HCT116 (cell line): ENCODE measurements at regions not wholly inside any gene's neighbourhood (a gene's known extent, or its start where the extent isn't known, plus 50 kb on each side); places are given as distances from the start of the nearest gene placed in this dataset.

Experiments used
- ATAC-seq: fragments of 200-7000 bp; cut with Tn5 transposase; 2 replicates; pipeline ENCODE4 v1.9.1; 2020; ENCODE audit warnings: mild to moderate bottlenecking, moderate library complexity
- BruUV-seq: library from RNA; stranded (reverse); fragments of 400-500 nt; replicated peaks from 2 replicates; lab custom pipeline; 2021; lab: Mats Ljungman, UMichigan
- CTCF ChIA-PET: fragments of 300-600 bp; sonication (Branson Sonifier 250); formaldehyde crosslinking; loops from one replicate; lab custom pipeline; 2021; ENCODE audit warnings: antibody characterized with exemption; lab: Charles Lee
- POLR2A ChIA-PET: fragments of 300-600, 350-600 bp; sonication (Branson Sonifier 250); formaldehyde crosslinking; loops from one replicate; lab custom pipeline; 2021; ENCODE audit warnings: antibody characterized with exemption; lab: Charles Lee
- RAD21 ChIA-PET, 2 experiments: fragments of 300-600 bp; sonication (Branson Sonifier 250); formaldehyde crosslinking; loops; one replicate each; lab custom pipeline; 2023; ENCODE audit warnings: low total read pairs in 2 of 2; ENCODE audit not compliant: uncharacterized antibody in 2 of 2, unreplicated experiment in 2 of 2, low non-redundant PET in 1 of 2; lab: Charles Lee
- DNase-seq: peaks from one replicate; pipeline ENCODE4 v3.0.0-alpha.2; 2010; ENCODE audit warnings: low read depth, low spot score
- H2AFZ ChIP-seq: fragments of 200-600 bp; shearing (Covaris generic), sonication (generic); 2 replicates; pipeline ENCODE4 v1.6.1; 2017; ENCODE audit warnings: low read depth, mixed run types, mixed read lengths, antibody characterized with exemption, low read length; ENCODE audit not compliant: poor library complexity, severe bottlenecking
- H3K27ac ChIP-seq: 2 replicates; pipeline ENCODE4 v1.5.1; 2012; ENCODE audit warnings: low read depth, low read length
- H3K27me3 ChIP-seq: fragments of 200-600 bp; sonication (generic); 2 replicates; pipeline ENCODE4 v1.6.1; 2016; ENCODE audit warnings: mixed run types, low read length, mixed read lengths; ENCODE audit not compliant: insufficient read depth
- H3K36me3 ChIP-seq, 2 experiments: fragments of 200-500 bp in 1 of 2; fragments of 200-600 bp in 1 of 2; sonication (Bioruptor generic) in 1 of 2; sonication (generic) in 1 of 2; 2 replicates each; pipeline versions ENCODE4 v1.5.1 to v1.6.1; 2014 to 2016; ENCODE audit warnings: low read length in 2 of 2, inconsistent platforms in 1 of 2, mixed read lengths in 1 of 2, mixed run types in 1 of 2; ENCODE audit not compliant: insufficient read depth in 2 of 2, control insufficient read depth in 1 of 2
- H3K4me1 ChIP-seq, 2 experiments: fragments of 200-600 bp in 1 of 2; sonication (generic) in 1 of 2; 2 replicates each; pipeline versions ENCODE4 v1.5.1 to v1.6.1; 2012 to 2017; ENCODE audit warnings: low read length in 2 of 2, inconsistent platforms in 1 of 2, mild to moderate bottlenecking in 1 of 2, mixed read lengths in 1 of 2, mixed run types in 1 of 2, moderate library complexity in 1 of 2; ENCODE audit not compliant: insufficient read depth in 2 of 2, control insufficient read depth in 1 of 2
- H3K4me2 ChIP-seq: fragments of 200-600 bp; sonication (generic); 2 replicates; pipeline ENCODE4 v1.6.1; 2017; ENCODE audit warnings: mixed run types, low read length, mixed read lengths
- H3K4me3 ChIP-seq, 2 experiments: fragments of 200-600 bp in 1 of 2; sonication (generic) in 1 of 2; replicated peaks in 1 of 2; 2 replicates each; pipeline ENCODE4 v1.5.1; 2011 to 2016; ENCODE audit warnings: low read length in 2 of 2, control low read depth in 1 of 2, low read depth in 1 of 2, mild to moderate bottlenecking in 1 of 2, mixed read lengths in 1 of 2, mixed run types in 1 of 2
- H3K79me2 ChIP-seq: fragments of 200-600 bp; sonication (generic); 2 replicates; pipeline ENCODE4 v1.6.1; 2017; ENCODE audit warnings: mild to moderate bottlenecking, mixed run types, low read length, moderate library complexity, mixed read lengths; ENCODE audit not compliant: insufficient read depth
- H3K9ac ChIP-seq: fragments of 200-600 bp; sonication (generic); 2 replicates; pipeline ENCODE4 v1.6.1; 2016; ENCODE audit warnings: low read length, mixed read lengths
- H3K9me2 ChIP-seq: fragments of 200-600 bp; sonication (generic), shearing (Covaris generic); 2 replicates; pipeline ENCODE4 v1.6.1; 2017; ENCODE audit warnings: mixed run types, mild to moderate bottlenecking, moderate library complexity; ENCODE audit not compliant: insufficient read depth
- H3K9me3 ChIP-seq, 2 experiments: fragments of 200-500 bp in 1 of 2; fragments of 200-600 bp in 1 of 2; sonication (Bioruptor generic) in 1 of 2; sonication (generic) in 1 of 2; 2 replicates each; pipeline ENCODE4 v1.6.1; 2014 to 2017; ENCODE audit warnings: low read length in 2 of 2, mixed read lengths in 2 of 2, inconsistent platforms in 1 of 2, low read depth in 1 of 2, mild to moderate bottlenecking in 1 of 2, mixed run types in 1 of 2, moderate library complexity in 1 of 2; ENCODE audit not compliant: control insufficient read depth in 1 of 2, insufficient read depth in 1 of 2
- H4K20me1 ChIP-seq: fragments of 200-600 bp; sonication (generic), shearing (Covaris generic); 2 replicates; pipeline ENCODE4 v1.6.1; 2017; ENCODE audit warnings: mixed run types, mild to moderate bottlenecking, moderate library complexity; ENCODE audit not compliant: insufficient read depth
- CBX3 ChIP-seq: IDR thresholded peaks from 2 replicates; pipeline ENCODE4 v1.6.1; 2012; ENCODE audit warnings: low read depth
- CEBPB ChIP-seq: IDR thresholded peaks from 2 replicates; pipeline ENCODE4 v1.6.1; 2012; ENCODE audit warnings: low read depth
- ELF1 ChIP-seq: IDR thresholded peaks from 2 replicates; pipeline ENCODE4 v1.6.1; 2012; ENCODE audit warnings: low read depth, borderline replicate concordance
- EZH2 ChIP-seq: fragments of 200-600 bp; sonication (generic); IDR thresholded peaks from 2 replicates; pipeline ENCODE4 v1.6.1; 2017; ENCODE audit warnings: antibody characterized with exemption, mixed run types
- EZH2phosphoT487 ChIP-seq: fragments of 200-600 bp; IDR thresholded peaks from 2 replicates; pipeline ENCODE4 v1.6.1; 2018; ENCODE audit warnings: antibody characterized with exemption, borderline replicate concordance
- FOSL1 ChIP-seq: IDR thresholded peaks from 2 replicates; pipeline ENCODE4 v1.6.1; 2012; ENCODE audit warnings: low read depth
- JUND ChIP-seq: IDR thresholded peaks from 2 replicates; pipeline ENCODE4 v1.6.1; 2012
- POLR2A ChIP-seq: IDR thresholded peaks from 2 replicates; pipeline ENCODE4 v1.7.0; 2011; ENCODE audit warnings: borderline replicate concordance; ENCODE audit not compliant: insufficient read depth, insufficient read length; ENCODE audit errors: extremely low read depth
- POLR2AphosphoS5 ChIP-seq: IDR thresholded peaks from 2 replicates; pipeline ENCODE4 v1.6.1; 2011; ENCODE audit warnings: mild to moderate bottlenecking, low read depth, low read length, moderate library complexity
- RAD21 ChIP-seq: IDR thresholded peaks from 2 replicates; pipeline ENCODE4 v1.6.1; 2012; ENCODE audit warnings: low read depth, mild to moderate bottlenecking
- SIN3A ChIP-seq: IDR thresholded peaks from 2 replicates; pipeline ENCODE4 v1.6.1; 2012; ENCODE audit warnings: low read depth
- SP1 ChIP-seq: IDR thresholded peaks from 2 replicates; pipeline ENCODE4 v1.6.1; 2012; ENCODE audit warnings: low read depth
- SRF ChIP-seq: IDR thresholded peaks from 2 replicates; pipeline ENCODE4 v1.6.1; 2012; ENCODE audit warnings: low read depth
- TCF7L2 ChIP-seq: IDR thresholded peaks from 2 replicates; pipeline ENCODE4 v1.7.0; 2011; ENCODE audit warnings: borderline replicate concordance, inconsistent platforms; ENCODE audit not compliant: insufficient read depth, insufficient read length; ENCODE audit errors: extremely low read depth
- ZFX ChIP-seq: fragments of 450-650 bp; IDR thresholded peaks from 2 replicates; pipeline ENCODE4 v1.6.1; 2017
- intact Hi-C: fragments of 100-400 bp; cut with micrococcal nuclease; formaldehyde crosslinking; loops from 2 replicates; pipeline ENCODE4 v1.10.0; 2022
- TF ChIP-seq, protein P1 (sequence below): IDR thresholded peaks from 2 replicates; pipeline ENCODE4 v1.6.1; 2012
- TF ChIP-seq, protein P2 (sequence below), 3 experiments: fragments of 200-600 bp in 1 of 3; sonication (generic) in 1 of 3; IDR thresholded peaks in 2 of 3; conservative IDR thresholded peaks in 1 of 3; 2 replicates each; pipeline ENCODE4 v1.5.1; 2012 to 2017; ENCODE audit warnings: low read depth in 2 of 3, low read length in 2 of 3, antibody characterized with exemption in 1 of 3, borderline replicate concordance in 1 of 3, control low read depth in 1 of 3, mild to moderate bottlenecking in 1 of 3, mixed read lengths in 1 of 3, mixed run types in 1 of 3, moderate library complexity in 1 of 3; ENCODE audit not compliant: insufficient read depth in 1 of 3
- TF ChIP-seq, protein P3 (sequence below): IDR thresholded peaks from 2 replicates; pipeline ENCODE4 v1.6.1; 2012; ENCODE audit warnings: low read depth
- TF ChIP-seq, protein P4 (sequence below): IDR thresholded peaks from 2 replicates; pipeline ENCODE4 v1.6.1; 2012
- TF ChIP-seq, protein P5 (sequence below): IDR thresholded peaks from 2 replicates; pipeline ENCODE4 v1.6.1; 2011; ENCODE audit warnings: mild to moderate bottlenecking, low read length, moderate library complexity; ENCODE audit not compliant: insufficient replicate concordance; ENCODE audit errors: extremely low read depth

DNA sequence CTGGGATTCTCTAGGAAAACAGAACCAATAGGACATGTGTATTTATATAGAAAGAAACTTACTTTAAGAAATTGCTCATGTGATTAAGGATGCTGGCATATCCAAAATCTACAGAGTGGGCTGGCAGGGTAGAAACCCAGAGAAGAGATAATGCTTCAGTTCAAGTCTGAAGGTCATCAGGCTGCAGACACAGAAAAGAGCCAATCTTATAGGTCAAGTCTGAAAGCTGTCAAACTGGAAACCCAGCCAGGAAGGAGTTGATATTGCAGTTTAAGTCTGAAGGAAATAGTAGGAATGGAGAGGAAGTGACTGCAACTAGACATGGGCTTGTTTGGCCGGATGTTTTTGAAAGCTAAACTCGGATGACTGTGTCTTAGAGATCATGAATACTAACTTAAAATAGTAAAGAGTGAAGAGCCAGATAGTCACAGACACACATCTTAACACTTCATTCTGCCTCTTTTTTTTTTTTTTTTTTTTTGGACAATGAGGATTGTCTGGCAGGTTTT is 125.3 kb upstream of the GPC6 start:
- TF ChIP-seq CEBPB (no peak), ELF1 (no peak), JUND (no peak), TCF7L2 (no peak), FOSL1 (no peak), CBX3 (no peak), RAD21 (no peak), EZH2phosphoT487 (no peak), POLR2AphosphoS5 (no peak), EZH2 (no peak), SP1 (no peak), SRF (no peak), POLR2A (no peak), SIN3A (no peak), ZFX (no peak)
- TF ChIP-seq, protein P1, sequence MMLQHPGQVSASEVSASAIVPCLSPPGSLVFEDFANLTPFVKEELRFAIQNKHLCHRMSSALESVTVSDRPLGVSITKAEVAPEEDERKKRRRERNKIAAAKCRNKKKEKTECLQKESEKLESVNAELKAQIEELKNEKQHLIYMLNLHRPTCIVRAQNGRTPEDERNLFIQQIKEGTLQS, result no peak
- TF ChIP-seq, protein P2, sequence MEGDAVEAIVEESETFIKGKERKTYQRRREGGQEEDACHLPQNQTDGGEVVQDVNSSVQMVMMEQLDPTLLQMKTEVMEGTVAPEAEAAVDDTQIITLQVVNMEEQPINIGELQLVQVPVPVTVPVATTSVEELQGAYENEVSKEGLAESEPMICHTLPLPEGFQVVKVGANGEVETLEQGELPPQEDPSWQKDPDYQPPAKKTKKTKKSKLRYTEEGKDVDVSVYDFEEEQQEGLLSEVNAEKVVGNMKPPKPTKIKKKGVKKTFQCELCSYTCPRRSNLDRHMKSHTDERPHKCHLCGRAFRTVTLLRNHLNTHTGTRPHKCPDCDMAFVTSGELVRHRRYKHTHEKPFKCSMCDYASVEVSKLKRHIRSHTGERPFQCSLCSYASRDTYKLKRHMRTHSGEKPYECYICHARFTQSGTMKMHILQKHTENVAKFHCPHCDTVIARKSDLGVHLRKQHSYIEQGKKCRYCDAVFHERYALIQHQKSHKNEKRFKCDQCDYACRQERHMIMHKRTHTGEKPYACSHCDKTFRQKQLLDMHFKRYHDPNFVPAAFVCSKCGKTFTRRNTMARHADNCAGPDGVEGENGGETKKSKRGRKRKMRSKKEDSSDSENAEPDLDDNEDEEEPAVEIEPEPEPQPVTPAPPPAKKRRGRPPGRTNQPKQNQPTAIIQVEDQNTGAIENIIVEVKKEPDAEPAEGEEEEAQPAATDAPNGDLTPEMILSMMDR (IDR thresholded peaks at IDR 0.05 in 2 of 3, conservative IDR thresholded peaks at IDR 0.05 in 1 of 3; ENCODE audit: borderline replicate concordance in 1 of 3, insufficient read depth in 1 of 3, low read depth in 2 of 3, low read length in 2 of 3), result no peak
- TF ChIP-seq, protein P3, sequence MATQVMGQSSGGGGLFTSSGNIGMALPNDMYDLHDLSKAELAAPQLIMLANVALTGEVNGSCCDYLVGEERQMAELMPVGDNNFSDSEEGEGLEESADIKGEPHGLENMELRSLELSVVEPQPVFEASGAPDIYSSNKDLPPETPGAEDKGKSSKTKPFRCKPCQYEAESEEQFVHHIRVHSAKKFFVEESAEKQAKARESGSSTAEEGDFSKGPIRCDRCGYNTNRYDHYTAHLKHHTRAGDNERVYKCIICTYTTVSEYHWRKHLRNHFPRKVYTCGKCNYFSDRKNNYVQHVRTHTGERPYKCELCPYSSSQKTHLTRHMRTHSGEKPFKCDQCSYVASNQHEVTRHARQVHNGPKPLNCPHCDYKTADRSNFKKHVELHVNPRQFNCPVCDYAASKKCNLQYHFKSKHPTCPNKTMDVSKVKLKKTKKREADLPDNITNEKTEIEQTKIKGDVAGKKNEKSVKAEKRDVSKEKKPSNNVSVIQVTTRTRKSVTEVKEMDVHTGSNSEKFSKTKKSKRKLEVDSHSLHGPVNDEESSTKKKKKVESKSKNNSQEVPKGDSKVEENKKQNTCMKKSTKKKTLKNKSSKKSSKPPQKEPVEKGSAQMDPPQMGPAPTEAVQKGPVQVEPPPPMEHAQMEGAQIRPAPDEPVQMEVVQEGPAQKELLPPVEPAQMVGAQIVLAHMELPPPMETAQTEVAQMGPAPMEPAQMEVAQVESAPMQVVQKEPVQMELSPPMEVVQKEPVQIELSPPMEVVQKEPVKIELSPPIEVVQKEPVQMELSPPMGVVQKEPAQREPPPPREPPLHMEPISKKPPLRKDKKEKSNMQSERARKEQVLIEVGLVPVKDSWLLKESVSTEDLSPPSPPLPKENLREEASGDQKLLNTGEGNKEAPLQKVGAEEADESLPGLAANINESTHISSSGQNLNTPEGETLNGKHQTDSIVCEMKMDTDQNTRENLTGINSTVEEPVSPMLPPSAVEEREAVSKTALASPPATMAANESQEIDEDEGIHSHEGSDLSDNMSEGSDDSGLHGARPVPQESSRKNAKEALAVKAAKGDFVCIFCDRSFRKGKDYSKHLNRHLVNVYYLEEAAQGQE, result no peak
- TF ChIP-seq, protein P4, sequence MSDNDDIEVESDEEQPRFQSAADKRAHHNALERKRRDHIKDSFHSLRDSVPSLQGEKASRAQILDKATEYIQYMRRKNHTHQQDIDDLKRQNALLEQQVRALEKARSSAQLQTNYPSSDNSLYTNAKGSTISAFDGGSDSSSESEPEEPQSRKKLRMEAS, result no peak
- TF ChIP-seq, protein P5, sequence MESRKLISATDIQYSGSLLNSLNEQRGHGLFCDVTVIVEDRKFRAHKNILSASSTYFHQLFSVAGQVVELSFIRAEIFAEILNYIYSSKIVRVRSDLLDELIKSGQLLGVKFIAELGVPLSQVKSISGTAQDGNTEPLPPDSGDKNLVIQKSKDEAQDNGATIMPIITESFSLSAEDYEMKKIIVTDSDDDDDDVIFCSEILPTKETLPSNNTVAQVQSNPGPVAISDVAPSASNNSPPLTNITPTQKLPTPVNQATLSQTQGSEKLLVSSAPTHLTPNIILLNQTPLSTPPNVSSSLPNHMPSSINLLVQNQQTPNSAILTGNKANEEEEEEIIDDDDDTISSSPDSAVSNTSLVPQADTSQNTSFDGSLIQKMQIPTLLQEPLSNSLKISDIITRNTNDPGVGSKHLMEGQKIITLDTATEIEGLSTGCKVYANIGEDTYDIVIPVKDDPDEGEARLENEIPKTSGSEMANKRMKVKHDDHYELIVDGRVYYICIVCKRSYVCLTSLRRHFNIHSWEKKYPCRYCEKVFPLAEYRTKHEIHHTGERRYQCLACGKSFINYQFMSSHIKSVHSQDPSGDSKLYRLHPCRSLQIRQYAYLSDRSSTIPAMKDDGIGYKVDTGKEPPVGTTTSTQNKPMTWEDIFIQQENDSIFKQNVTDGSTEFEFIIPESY, result no peak
- Histone ChIP-seq H3K9me3 (peaks cover 4 to 38% of the 10 kb centered on the region in 2 experiments; a peak in 2 of 4 replicates), H3K27ac (no peak overlapping the region), H3K4me3 (no peak overlapping the region), H3K9ac (no peak overlapping the region), H4K20me1 (no peaks in the 10 kb centered on the region), H3K9me2 (no peaks in the 10 kb centered on the region), H3K4me1 (no peaks in the 10 kb centered on the region), H2AFZ (no peak overlapping the region), H3K79me2 (no peaks in the 10 kb centered on the region), H3K36me3 (no peaks in the 10 kb centered on the region), H3K27me3 (no peaks in the 10 kb centered on the region), H3K4me2 (no peak overlapping the region)
- no TSS peak for BruUV-seq
- ChIA-PET RAD21 (no interaction called here), CTCF (no interaction called here), POLR2A (no interaction called here)
- intact Hi-C loops, result no loop called here
- ATAC-seq, result no peak
- no peak for DNase-seq
